ENCODE measurements at regions not wholly inside any gene's neighbourhood (a gene's known extent, or its start where the extent isn't known, plus 50 kb on each side); places are given as distances from the start of the nearest gene placed in this dataset.
"Not testable (repeated sequence)": the region's sequence is repeated elsewhere in the genome, so short reads cannot be mapped to it uniquely, and the experiment has no call there.

GRCh38 chr21:38042246-38042645, 126.0 kb upstream of the KCNJ6 start:
- no peak for DNase-seq

GRCh38 chr21:38048167-38048566, 131.9 kb upstream of the KCNJ6 start:
- DNase-seq, result no peak

GRCh38 chr21:38054334-38054733, 138.1 kb upstream of the KCNJ6 start:
- DNase-seq, result no peak

GRCh38 chr21:38056481-38056880, 140.2 kb upstream of the KCNJ6 start:
- no peak for DNase-seq

GRCh38 chr21:38057626-38058025, 141.4 kb upstream of the KCNJ6 start:
- DNase-seq, result no peak

- DNase-seq, result no peak
These were observed 144.3 kb upstream of the KCNJ6 start for GRCh38 chr21:38060533-38060932.

- no peak for DNase-seq
These were observed 151.0 kb upstream of the KCNJ6 start for GRCh38 chr21:38067086-38067739.

- no peak for DNase-seq
These were observed 156.2 kb upstream of the KCNJ6 start for GRCh38 chr21:38072489-38072888.

GRCh38 chr21:38075833-38076587, 159.8 kb upstream of the KCNJ6 start:
- no peak for DNase-seq

- no peak for DNase-seq
These were observed 161.3 kb upstream of the KCNJ6 start for GRCh38 chr21:38077569-38077968.

GRCh38 chr21:38080888-38081287, 164.6 kb upstream of the KCNJ6 start:
- no peak for DNase-seq

GRCh38 chr21:38081708-38082107, 165.5 kb upstream of the KCNJ6 start:
- no peak for DNase-seq

- DNase-seq, result no peak
These were observed 166.8 kb upstream of the KCNJ6 start for GRCh38 chr21:38082936-38083485.

- no peak for DNase-seq
These were observed 167.3 kb upstream of the KCNJ6 start for GRCh38 chr21:38083535-38083934.

- DNase-seq, result no peak
These were observed 170.2 kb upstream of the KCNJ15 start for GRCh38 chr21:38086580-38086979.

GRCh38 chr21:38088916-38089762, 167.7 kb upstream of the KCNJ15 start:
- no peak for DNase-seq

GRCh38 chr21:38089763-38090046, 167.1 kb upstream of the KCNJ15 start:
- no peak for DNase-seq

GRCh38 chr21:38091061-38091460, 165.7 kb upstream of the KCNJ15 start:
- DNase-seq, result not testable (repeated sequence)

- no peak for DNase-seq
These were observed 164.7 kb upstream of the KCNJ15 start for GRCh38 chr21:38092051-38092450.

- DNase-seq, result no peak
These were observed 161.6 kb upstream of the KCNJ15 start for GRCh38 chr21:38095220-38095619.

- no peak for DNase-seq
These were observed 159.0 kb upstream of the KCNJ15 start for GRCh38 chr21:38097789-38098188.

GRCh38 chr21:38112219-38112789, 144.5 kb upstream of the KCNJ15 start:
- DNase-seq, result no peak

- DNase-seq, result no peak
These were observed 142.0 kb upstream of the KCNJ15 start for GRCh38 chr21:38114717-38115333.

Data from stimulated activated naive CD4-positive, alpha-beta T cell (primary cell).